Neural cell (in vitro differentiated cells): ENCODE measurements at regions not wholly inside any gene's neighbourhood (a gene's known extent, or its start where the extent isn't known, plus 50 kb on each side); places are given as distances from the start of the nearest gene placed in this dataset.

Source experiments
- EP300 ChIP-seq: fragments of 450-650 bp; conservative IDR thresholded peaks from 2 replicates; pipeline ENCODE4 v1.6.1; 2014; ENCODE audit warnings: antibody characterized with exemption, mild to moderate bottlenecking, moderate library complexity; ENCODE audit not compliant: poor library complexity, severe bottlenecking
- EZH2 ChIP-seq: fragments of 200-600, 300-800 bp; shearing (Covaris generic), sonication (generic); IDR thresholded peaks from 2 replicates; pipeline ENCODE4 v1.6.1; 2014; ENCODE audit warnings: antibody characterized with exemption, low read length, borderline replicate concordance, mild to moderate bottlenecking; ENCODE audit not compliant: insufficient read depth, poor library complexity, severe bottlenecking
- POLR2AphosphoS5 ChIP-seq: IDR thresholded peaks from 2 replicates; pipeline ENCODE4 v1.6.1; 2012
- RAD21 ChIP-seq: fragments of 450-650 bp; conservative IDR thresholded peaks from 2 replicates; pipeline ENCODE4 v1.6.1; 2014; ENCODE audit warnings: antibody characterized with exemption, mild to moderate bottlenecking, moderate library complexity
- REST ChIP-seq: IDR thresholded peaks from 2 replicates; pipeline ENCODE4 v1.6.1; 2012; ENCODE audit warnings: borderline replicate concordance
- TAF1 ChIP-seq: IDR thresholded peaks from 2 replicates; pipeline ENCODE4 v1.6.1; 2012; ENCODE audit warnings: low read depth
- TF ChIP-seq, protein P1 (sequence below): fragments of 450-650 bp; IDR thresholded peaks from 2 replicates; pipeline ENCODE4 v1.5.1; 2014; ENCODE audit warnings: antibody characterized with exemption, mild to moderate bottlenecking, moderate library complexity; ENCODE audit not compliant: poor library complexity, severe bottlenecking

- TF ChIP-seq, protein P1, sequence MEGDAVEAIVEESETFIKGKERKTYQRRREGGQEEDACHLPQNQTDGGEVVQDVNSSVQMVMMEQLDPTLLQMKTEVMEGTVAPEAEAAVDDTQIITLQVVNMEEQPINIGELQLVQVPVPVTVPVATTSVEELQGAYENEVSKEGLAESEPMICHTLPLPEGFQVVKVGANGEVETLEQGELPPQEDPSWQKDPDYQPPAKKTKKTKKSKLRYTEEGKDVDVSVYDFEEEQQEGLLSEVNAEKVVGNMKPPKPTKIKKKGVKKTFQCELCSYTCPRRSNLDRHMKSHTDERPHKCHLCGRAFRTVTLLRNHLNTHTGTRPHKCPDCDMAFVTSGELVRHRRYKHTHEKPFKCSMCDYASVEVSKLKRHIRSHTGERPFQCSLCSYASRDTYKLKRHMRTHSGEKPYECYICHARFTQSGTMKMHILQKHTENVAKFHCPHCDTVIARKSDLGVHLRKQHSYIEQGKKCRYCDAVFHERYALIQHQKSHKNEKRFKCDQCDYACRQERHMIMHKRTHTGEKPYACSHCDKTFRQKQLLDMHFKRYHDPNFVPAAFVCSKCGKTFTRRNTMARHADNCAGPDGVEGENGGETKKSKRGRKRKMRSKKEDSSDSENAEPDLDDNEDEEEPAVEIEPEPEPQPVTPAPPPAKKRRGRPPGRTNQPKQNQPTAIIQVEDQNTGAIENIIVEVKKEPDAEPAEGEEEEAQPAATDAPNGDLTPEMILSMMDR = no peak
- TF ChIP-seq RAD21 (no peak), REST (no peak), POLR2AphosphoS5 (no peak), TAF1 (no peak), EP300 (no peak), EZH2 (no peak)
Observed at GRCh38 chr2:129653246-129653645, 326.2 kb upstream of the RAB6C start.
